GM18498 (cell line): ENCODE measurements at regions not wholly inside any gene's neighbourhood (a gene's known extent, or its start where the extent isn't known, plus 50 kb on each side); places are given as distances from the start of the nearest gene placed in this dataset.

Source experiments
- ATAC-seq: cut with Tn5 transposase; IDR thresholded peaks from one replicate; pipeline ENCODE4 v1.9.1; 2021; ENCODE audit warnings: mild to moderate bottlenecking, moderate library complexity; ENCODE audit not compliant: unreplicated experiment

DNA sequence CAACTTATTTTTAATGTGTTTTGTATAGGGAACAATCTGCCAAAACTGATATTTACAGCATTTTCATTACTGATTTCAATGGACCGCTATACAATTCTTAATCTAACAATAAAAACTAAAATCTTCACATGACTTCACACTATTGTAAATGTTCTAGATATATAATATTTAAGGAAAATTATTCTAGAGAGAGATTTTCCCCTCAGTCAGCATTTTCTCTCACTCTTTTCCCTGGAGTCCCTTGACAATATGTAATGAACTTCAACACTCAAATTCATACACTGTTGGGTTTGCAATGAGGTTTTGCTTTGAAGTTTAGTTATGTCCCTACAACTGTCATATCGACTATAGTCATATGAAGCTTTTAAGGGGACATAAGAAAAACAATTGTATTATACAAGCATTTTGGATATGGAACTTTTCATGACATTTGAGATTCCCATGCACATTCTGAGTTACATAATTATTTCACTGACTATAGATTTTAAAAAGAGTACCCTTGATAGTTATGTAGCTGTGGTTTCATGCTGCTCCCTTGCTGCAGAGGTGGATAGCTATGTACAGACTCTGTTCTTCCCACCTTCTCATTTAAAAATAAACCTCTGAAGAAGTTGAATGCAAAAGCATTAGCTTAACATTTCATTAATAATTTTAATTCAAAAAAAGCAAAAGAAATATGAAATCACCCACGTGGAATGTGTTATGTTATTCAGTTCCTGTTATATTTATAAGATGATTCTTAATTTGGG, 338.5 kb downstream of the AKAIN1 start:
- ATAC-seq = no peak

GRCh38 chr18:4854671-4855070, 342.4 kb downstream of the AKAIN1 start:
- ATAC-seq = no peak

DNA sequence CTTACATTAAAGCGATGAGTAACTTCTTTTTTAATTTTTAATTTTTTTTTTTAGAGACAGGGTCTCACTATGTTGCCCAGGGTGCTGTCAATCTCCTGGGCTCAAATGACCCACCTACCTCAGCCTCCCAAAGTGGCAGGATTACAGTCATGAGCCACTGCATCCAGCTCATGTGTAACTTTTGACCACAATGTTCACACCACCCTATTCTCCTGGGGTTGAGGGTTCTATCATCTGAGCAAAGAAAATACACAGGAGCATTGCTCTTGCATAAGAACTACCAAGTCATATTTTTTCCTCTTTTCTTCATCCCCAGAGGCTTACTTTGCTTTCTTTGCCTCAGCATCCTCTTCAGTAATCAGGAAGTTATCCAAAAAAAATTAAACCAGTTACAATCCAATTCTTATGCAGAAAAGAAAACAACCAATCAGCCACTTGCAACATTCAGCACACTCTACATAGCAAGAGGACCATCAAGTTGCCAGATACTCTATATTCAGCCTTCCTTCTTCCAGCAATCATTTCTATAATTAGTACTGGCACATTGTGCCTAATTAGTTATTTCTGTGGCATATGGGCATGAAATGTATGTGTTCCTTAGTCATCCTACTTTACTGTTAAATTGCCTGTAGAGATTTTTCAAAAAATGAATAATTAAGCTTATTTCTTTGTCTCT, 345.6 kb downstream of the AKAIN1 start:
- no peak for ATAC-seq

- no peak for ATAC-seq
Observed at GRCh38 chr18:4847056-4847455, 350.0 kb downstream of the AKAIN1 start.

- no peak for ATAC-seq
Observed at GRCh38 chr18:4844320-4844719, 352.7 kb downstream of the AKAIN1 start.

- ATAC-seq = no peak
Observed at GRCh38 chr18:4843771-4844170, 353.3 kb downstream of the AKAIN1 start.

- no peak for ATAC-seq
Observed at GRCh38 chr18:4842751-4843150, 354.3 kb downstream of the AKAIN1 start.

DNA sequence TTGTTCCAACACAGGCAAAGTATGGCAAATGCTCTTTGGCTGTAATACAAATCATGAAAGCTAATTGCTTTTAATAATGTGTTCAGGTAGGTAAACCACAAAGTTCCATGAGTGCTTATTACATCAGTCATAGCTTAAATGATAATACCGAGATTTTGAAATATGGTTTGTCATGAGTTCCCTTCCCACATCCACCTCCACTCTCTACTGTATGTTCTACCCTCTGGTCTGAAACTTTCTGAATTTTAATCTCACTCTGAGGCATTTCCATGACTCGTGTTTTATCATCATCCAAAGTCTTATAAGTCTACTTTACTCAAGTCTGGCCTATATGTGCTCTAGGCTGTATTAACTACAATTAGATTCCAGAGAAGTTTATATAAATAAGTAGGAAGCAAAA, 354.8 kb downstream of the AKAIN1 start:
- no peak for ATAC-seq

GRCh38 chr18:4839639-4840038, 357.4 kb downstream of the AKAIN1 start:
- ATAC-seq = no peak

DNA sequence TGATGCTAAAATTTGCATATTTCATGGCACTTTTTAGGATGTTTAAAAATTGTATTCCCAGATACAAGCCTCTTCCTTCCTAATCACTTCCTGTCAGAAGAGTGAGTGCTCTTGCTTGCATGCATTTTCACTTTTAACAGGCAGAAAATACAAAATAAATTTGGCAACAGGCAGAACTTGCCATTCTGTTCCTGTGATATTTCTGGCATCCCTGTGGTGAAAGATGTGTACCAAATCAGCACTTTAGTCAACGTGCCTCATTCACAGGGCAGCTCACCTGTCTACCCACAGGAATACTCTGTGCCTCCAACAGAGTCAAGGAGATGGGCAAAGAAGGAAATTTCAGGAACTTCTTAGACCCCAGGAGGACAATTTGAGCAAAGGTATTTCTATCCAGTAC, 360.9 kb downstream of the AKAIN1 start:
- no peak for ATAC-seq

GRCh38 chr18:4831791-4832375, 365.2 kb downstream of the AKAIN1 start:
- ATAC-seq = no peak

DNA sequence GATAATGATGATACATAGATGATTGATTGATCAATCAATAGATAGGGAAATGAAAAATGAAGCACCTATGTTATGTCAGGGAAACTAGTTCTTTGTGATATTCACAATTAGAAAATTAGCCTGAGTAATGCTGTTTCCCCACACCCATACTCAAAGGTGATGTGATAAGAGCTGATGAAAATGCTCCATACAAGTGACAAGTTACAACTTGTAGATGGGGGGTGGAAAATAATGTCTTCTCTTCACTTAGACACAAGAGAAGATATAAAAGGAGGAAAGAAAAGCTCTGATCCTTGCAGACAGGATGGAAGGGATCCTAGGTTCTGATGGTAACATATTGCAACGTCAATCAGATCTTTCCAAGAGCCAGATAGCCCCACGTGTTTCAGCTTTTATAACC, 365.9 kb downstream of the AKAIN1 start:
- no peak for ATAC-seq

DNA sequence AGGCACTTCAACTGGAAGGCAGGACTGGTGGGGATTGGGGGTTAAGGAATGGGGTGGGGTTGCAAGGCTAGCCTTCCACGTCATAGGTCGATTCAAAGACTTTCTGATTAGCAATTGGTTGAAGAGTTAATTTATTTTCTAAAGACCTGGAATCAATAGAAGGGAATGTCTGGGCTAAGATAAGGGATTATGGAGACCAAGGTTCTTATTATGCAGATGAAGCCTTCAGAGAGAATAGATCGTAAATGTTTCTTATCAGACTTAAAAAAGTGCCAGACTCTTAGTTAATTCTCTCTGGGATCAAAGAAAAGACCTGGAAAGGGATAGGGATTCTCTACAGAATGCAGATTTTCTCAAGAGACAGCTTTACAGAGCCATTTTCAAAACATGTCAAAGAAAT, 368.0 kb upstream of the DLGAP1 start:
- ATAC-seq = no peak

- ATAC-seq = no peak
Observed at GRCh38 chr18:4821801-4822200, 366.7 kb upstream of the DLGAP1 start.

DNA sequence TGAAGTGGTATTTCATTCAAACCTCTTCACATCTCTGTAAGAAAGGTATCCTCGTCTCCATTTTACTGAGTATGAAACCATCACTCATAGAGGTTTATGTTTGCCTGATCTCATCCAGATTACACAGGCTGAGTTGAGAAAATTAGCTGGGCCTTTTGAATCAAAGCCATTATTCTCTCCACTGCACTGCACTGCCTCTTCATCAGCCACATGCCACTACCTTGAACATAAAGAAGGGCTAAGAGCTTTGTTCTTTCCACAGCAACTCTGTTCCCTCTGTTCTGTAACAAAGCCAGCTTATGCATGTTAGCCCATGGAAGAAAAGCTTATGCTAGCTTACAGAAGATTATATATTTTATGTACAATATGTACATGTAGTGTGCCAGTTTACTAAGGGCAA, 362.6 kb upstream of the DLGAP1 start:
- ATAC-seq = no peak

GRCh38 chr18:4813708-4814107, 358.6 kb upstream of the DLGAP1 start:
- ATAC-seq = no peak

DNA sequence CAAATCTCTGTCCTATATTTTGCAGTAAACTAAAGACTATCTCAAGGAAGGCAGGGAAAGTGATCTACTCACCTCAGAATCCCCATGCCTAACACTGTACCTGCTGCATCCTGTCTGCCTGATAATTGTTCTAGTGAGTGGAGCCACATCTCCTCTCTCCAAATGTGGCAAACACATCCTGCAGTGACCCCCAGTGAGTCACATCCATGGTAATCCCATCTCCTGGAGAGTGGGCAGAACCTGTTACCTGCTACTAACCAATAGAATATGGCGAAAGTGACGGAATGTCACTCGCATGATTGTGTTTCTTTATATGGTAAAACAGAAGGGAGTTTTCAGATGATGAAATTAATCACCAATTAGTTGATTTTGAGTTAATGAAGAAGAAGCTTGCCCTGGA, 353.8 kb upstream of the DLGAP1 start:
- no peak for ATAC-seq

GRCh38 chr18:4807604-4808293, 352.6 kb upstream of the DLGAP1 start:
- no peak for ATAC-seq

GRCh38 chr18:4806331-4806730, 351.2 kb upstream of the DLGAP1 start:
- ATAC-seq = no peak

DNA sequence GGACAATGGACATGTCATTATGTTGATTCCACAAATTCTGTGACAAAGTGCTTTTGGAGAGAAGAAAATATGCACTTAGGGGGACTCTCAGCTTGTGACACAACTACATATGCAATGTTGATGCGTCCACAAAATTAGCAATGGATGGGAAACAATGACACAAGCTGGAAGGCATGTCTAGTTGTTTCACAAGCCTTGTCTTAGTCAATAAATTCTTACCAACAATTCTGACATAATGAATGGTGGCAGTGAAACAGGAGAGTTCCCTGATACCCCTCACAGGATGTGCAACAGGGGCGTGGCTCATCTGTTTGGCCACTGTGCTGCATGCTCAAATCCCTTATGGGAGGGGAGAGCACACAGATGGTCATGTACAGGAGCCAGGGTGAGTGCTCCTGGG, 347.2 kb upstream of the DLGAP1 start:
- no peak for ATAC-seq

- ATAC-seq = no peak
Observed at GRCh38 chr18:4801151-4801550, 346.0 kb upstream of the DLGAP1 start.
